Activated naive CD4-positive, alpha-beta T cell treated with anti-CD3 and anti-CD28 coated beads, Interleukin-2, amount 50 U/mL, for 24 hours (primary cell): ENCODE measurements at regions not wholly inside any gene's neighbourhood (a gene's known extent, or its start where the extent isn't known, plus 50 kb on each side); places are given as distances from the start of the nearest gene placed in this dataset.
"Not testable (repeated sequence)": the region's sequence is repeated elsewhere in the genome, so short reads cannot be mapped to it uniquely, and the experiment has no call there.

Experiments
- H3K27ac Mint-ChIP-seq: one replicate; pipeline ENCODE4 v1.8.0; 2021; ENCODE audit warnings: mild to moderate bottlenecking, mixed read lengths
- H3K27me3 Mint-ChIP-seq: one replicate; pipeline ENCODE4 v1.8.0; 2021; ENCODE audit warnings: mixed read lengths
- H3K36me3 Mint-ChIP-seq: one replicate; pipeline ENCODE4 v1.8.0; 2021; ENCODE audit warnings: mixed read lengths
- H3K4me1 Mint-ChIP-seq: one replicate; pipeline ENCODE4 v1.8.0; 2021; ENCODE audit warnings: mixed read lengths
- H3K4me3 Mint-ChIP-seq: one replicate; pipeline ENCODE4 v1.8.0; 2021; ENCODE audit warnings: mild to moderate bottlenecking, mixed read lengths
- H3K9me3 Mint-ChIP-seq: one replicate; pipeline ENCODE4 v1.8.0; 2021; ENCODE audit warnings: mixed read lengths

GRCh38 chr11:15361316-15361715 lies 246.6 kb downstream of the INSC start:
- Mint-ChIP-seq H3K27me3 (peaks cover 6% of the 10 kb centered on the region), H3K4me3 (no peak overlapping the region), H3K9me3 (no peaks in the 10 kb centered on the region), H3K4me1 (no peaks in the 10 kb centered on the region), H3K27ac (no peak overlapping the region), H3K36me3 (no peaks in the 10 kb centered on the region)

GRCh38 chr11:15365286-15365685 lies 250.6 kb downstream of the INSC start:
- H3K27me3 Mint-ChIP-seq, result peaks cover 14% of the 10 kb centered on the region
- H3K9me3 Mint-ChIP-seq, H3K36me3 Mint-ChIP-seq, H3K27ac Mint-ChIP-seq, H3K4me3 Mint-ChIP-seq, H3K4me1 Mint-ChIP-seq: not testable (repeated sequence)

GRCh38 chr11:15367695-15368094 lies 253.0 kb downstream of the INSC start:
- Mint-ChIP-seq H3K4me3 (no peak overlapping the region), H3K27me3 (peaks cover 14% of the 10 kb centered on the region), H3K36me3 (no peaks in the 10 kb centered on the region), H3K9me3 (no peaks in the 10 kb centered on the region), H3K27ac (no peak overlapping the region), H3K4me1 (no peaks in the 10 kb centered on the region)

- Mint-ChIP-seq H3K4me3 (no peak overlapping the region), H3K9me3 (no peaks in the 10 kb centered on the region), H3K4me1 (no peaks in the 10 kb centered on the region), H3K27ac (no peak overlapping the region), H3K36me3 (no peaks in the 10 kb centered on the region), H3K27me3 (peaks cover 9% of the 10 kb centered on the region)
Measured at GRCh38 chr11:15370495-15371147, 255.9 kb downstream of the INSC start.

- H3K4me3 Mint-ChIP-seq, result no peak overlapping the region
Measured at GRCh38 chr11:15371533-15371932, 256.8 kb downstream of the INSC start.

GRCh38 chr11:15374418-15374817 lies 259.7 kb downstream of the INSC start:
- Mint-ChIP-seq H3K36me3 (no peaks in the 10 kb centered on the region), H3K27me3 (peaks cover 5% of the 10 kb centered on the region), H3K9me3 (no peaks in the 10 kb centered on the region), H3K27ac (no peak overlapping the region), H3K4me1 (no peaks in the 10 kb centered on the region), H3K4me3 (no peak overlapping the region)

More at GRCh38 chr11:15371533-15371932, 256.8 kb downstream of the INSC start:
- Mint-ChIP-seq H3K27me3 (peaks cover 7% of the 10 kb centered on the region), H3K27ac (no peak overlapping the region), H3K4me1 (no peaks in the 10 kb centered on the region), H3K36me3 (no peaks in the 10 kb centered on the region), H3K9me3 (no peaks in the 10 kb centered on the region)

GRCh38 chr11:15378941-15379340 lies 264.2 kb downstream of the INSC start:
- H3K27ac Mint-ChIP-seq, result no peak overlapping the region
- H3K4me1 Mint-ChIP-seq, result no peaks in the 10 kb centered on the region
- H3K27me3 Mint-ChIP-seq, result no peaks in the 10 kb centered on the region
- H3K36me3 Mint-ChIP-seq, result no peaks in the 10 kb centered on the region
- no peak overlapping the region for H3K4me3 Mint-ChIP-seq
- H3K9me3 Mint-ChIP-seq, result no peaks in the 10 kb centered on the region

GRCh38 chr11:15379483-15379882 lies 264.8 kb downstream of the INSC start:
- H3K9me3 Mint-ChIP-seq, result no peaks in the 10 kb centered on the region
- H3K36me3 Mint-ChIP-seq, result no peaks in the 10 kb centered on the region
- no peak overlapping the region for H3K27ac Mint-ChIP-seq
- H3K4me1 Mint-ChIP-seq, result no peaks in the 10 kb centered on the region
- H3K4me3 Mint-ChIP-seq, result no peak overlapping the region
- no peaks in the 10 kb centered on the region for H3K27me3 Mint-ChIP-seq

- Mint-ChIP-seq H3K27me3 (peaks cover 1% of the 10 kb centered on the region), H3K9me3 (peaks cover 16% of the 10 kb centered on the region), H3K4me3 (no peak overlapping the region), H3K27ac (no peak overlapping the region), H3K36me3 (no peaks in the 10 kb centered on the region), H3K4me1 (no peaks in the 10 kb centered on the region)
Measured at GRCh38 chr11:15390857-15391256, 276.1 kb downstream of the INSC start.

- no peaks in the 10 kb centered on the region for H3K36me3 Mint-ChIP-seq
- no peak overlapping the region for H3K4me3 Mint-ChIP-seq
- peaks cover 42% of the 10 kb centered on the region for H3K9me3 Mint-ChIP-seq
- H3K27me3 Mint-ChIP-seq, result peaks cover 1% of the 10 kb centered on the region
- no peaks in the 10 kb centered on the region for H3K4me1 Mint-ChIP-seq
- no peak overlapping the region for H3K27ac Mint-ChIP-seq
Measured at GRCh38 chr11:15396778-15397177, 282.1 kb downstream of the INSC start.

GRCh38 chr11:15406851-15407351 lies 292.2 kb downstream of the INSC start:
- Mint-ChIP-seq H3K27me3 (no peaks in the 10 kb centered on the region), H3K9me3 (peaks cover 13% of the 10 kb centered on the region), H3K4me1 (no peaks in the 10 kb centered on the region), H3K4me3 (no peak overlapping the region), H3K36me3 (no peaks in the 10 kb centered on the region), H3K27ac (no peak overlapping the region)

GRCh38 chr11:15412054-15412453 lies 297.3 kb downstream of the INSC start:
- Mint-ChIP-seq H3K9me3 (no peaks in the 10 kb centered on the region), H3K36me3 (no peaks in the 10 kb centered on the region), H3K27ac (no peak overlapping the region), H3K4me3 (no peak overlapping the region), H3K4me1 (no peaks in the 10 kb centered on the region), H3K27me3 (no peaks in the 10 kb centered on the region)

- no peaks in the 10 kb centered on the region for H3K4me1 Mint-ChIP-seq
- no peak overlapping the region for H3K27ac Mint-ChIP-seq
- no peaks in the 10 kb centered on the region for H3K36me3 Mint-ChIP-seq
- no peak overlapping the region for H3K4me3 Mint-ChIP-seq
- no peaks in the 10 kb centered on the region for H3K9me3 Mint-ChIP-seq
- no peaks in the 10 kb centered on the region for H3K27me3 Mint-ChIP-seq
Measured at GRCh38 chr11:15418921-15419320, 304.2 kb downstream of the INSC start.

GRCh38 chr11:15419696-15420095 lies 305.0 kb downstream of the INSC start:
- Mint-ChIP-seq H3K27ac (no peak overlapping the region), H3K4me3 (no peak overlapping the region), H3K27me3 (no peaks in the 10 kb centered on the region), H3K36me3 (no peaks in the 10 kb centered on the region), H3K4me1 (no peaks in the 10 kb centered on the region), H3K9me3 (no peaks in the 10 kb centered on the region)

GRCh38 chr11:15430381-15430780 lies 315.7 kb downstream of the INSC start:
- Mint-ChIP-seq H3K27ac (no peak overlapping the region), H3K36me3 (no peaks in the 10 kb centered on the region), H3K4me3 (no peak overlapping the region), H3K9me3 (peaks cover 6% of the 10 kb centered on the region), H3K27me3 (no peaks in the 10 kb centered on the region), H3K4me1 (no peaks in the 10 kb centered on the region)

- peaks cover 6% of the 10 kb centered on the region for H3K9me3 Mint-ChIP-seq
- H3K27ac Mint-ChIP-seq, result no peak overlapping the region
- no peaks in the 10 kb centered on the region for H3K36me3 Mint-ChIP-seq
- H3K4me1 Mint-ChIP-seq, result no peaks in the 10 kb centered on the region
- no peaks in the 10 kb centered on the region for H3K27me3 Mint-ChIP-seq
- H3K4me3 Mint-ChIP-seq, result no peak overlapping the region
Measured at GRCh38 chr11:15434529-15434928, 319.8 kb downstream of the INSC start.

GRCh38 chr11:15446315-15446714 lies 331.6 kb downstream of the INSC start:
- no peaks in the 10 kb centered on the region for H3K27me3 Mint-ChIP-seq
- H3K4me3 Mint-ChIP-seq, result no peak overlapping the region
- H3K4me1 Mint-ChIP-seq, result no peaks in the 10 kb centered on the region
- no peaks in the 10 kb centered on the region for H3K36me3 Mint-ChIP-seq
- H3K9me3 Mint-ChIP-seq, result no peaks in the 10 kb centered on the region
- no peak overlapping the region for H3K27ac Mint-ChIP-seq
